HepG2 (cell line): ENCODE measurements at regions not wholly inside any gene's neighbourhood (a gene's known extent, or its start where the extent isn't known, plus 50 kb on each side); places are given as distances from the start of the nearest gene placed in this dataset.
A peak's percentile ranks its signal among the peaks of the same experiment; 100 is the strongest.

Experiments
- ATAC-seq: fragments of 200-7000 bp; cut with Tn5 transposase; 3 replicates; pipeline ENCODE4 v1.9.1; 2020; ENCODE audit warnings: mild to moderate bottlenecking, moderate library complexity
- BruUV-seq: library from RNA; stranded (reverse); fragments of 400-500 nt; replicated peaks from 2 replicates; lab custom pipeline; 2021; lab: Mats Ljungman, UMichigan
- CTCF ChIA-PET: fragments of 300-600 bp; formaldehyde crosslinking; extraction: SDS; loops from one replicate; lab custom pipeline; 2021; ENCODE audit warnings: low total read pairs, inconsistent platforms, low intra/inter-chr PET ratio; lab: Yijun Ruan, JAX
- POLR2A ChIA-PET: fragments of 350-600 bp; sonication (Branson Sonifier 250); formaldehyde crosslinking; loops from one replicate; lab custom pipeline; 2020; ENCODE audit warnings: antibody characterized with exemption, inconsistent platforms; lab: Yijun Ruan, JAX
- DNase-seq: peaks from one replicate; pipeline ENCODE4 v3.0.0-alpha.2; 2015; ENCODE audit warnings: low spot score
- FAIRE-seq: peaks from 3 replicates; lab custom pipeline; 2011; peaks lifted over from hg19 to GRCh38; lab: Jason Lieb, UNC
- H2AFZ ChIP-seq: one replicate; pipeline ENCODE4 v1.6.1; 2011; ENCODE audit warnings: low read length, inconsistent platforms
- H3K27ac ChIP-seq: fragments of 300-600 bp; 3 replicates; pipeline ENCODE4 v1.8.0; 2011; ENCODE audit warnings: mixed run types, mild to moderate bottlenecking, mixed read lengths, low read length, inconsistent platforms; ENCODE audit not compliant: insufficient read depth; ENCODE audit errors: extremely low read length
- H3K27me3 ChIP-seq, 2 experiments: fragments of 200-600 bp in 1 of 2; 2 replicates in 1 of 2; 3 replicates in 1 of 2; pipeline versions ENCODE4 v1.6.0 to v1.8.0; 2011; ENCODE audit warnings: low read length in 2 of 2, mild to moderate bottlenecking in 2 of 2, moderate library complexity in 2 of 2, inconsistent platforms in 1 of 2; ENCODE audit not compliant: insufficient read depth in 2 of 2, control insufficient read depth in 1 of 2
- H3K36me3 ChIP-seq, 2 experiments: fragments of 200-600 bp in 1 of 2; replicated peaks in 1 of 2; 2 replicates in 1 of 2; 3 replicates in 1 of 2; pipeline versions ENCODE4 v1.5.1 to v1.8.0; 2011; ENCODE audit warnings: low read length in 2 of 2, inconsistent platforms in 1 of 2; ENCODE audit not compliant: insufficient read depth in 2 of 2, control insufficient read depth in 1 of 2
- H3K4me1 ChIP-seq: 2 replicates; pipeline ENCODE4 v1.5.1; 2012; ENCODE audit warnings: low read length, inconsistent platforms; ENCODE audit not compliant: insufficient read depth
- H3K4me2 ChIP-seq: 2 replicates; pipeline ENCODE4 v1.6.0; 2011; ENCODE audit warnings: low read depth, low read length, inconsistent platforms
- H3K4me3 ChIP-seq, 3 experiments: fragments of 200-600 bp in 1 of 3; sonication (generic), shearing (Covaris generic) in 1 of 3; replicated peaks in 1 of 3; 2 replicates each; pipeline ENCODE4 v1.5.1; 2011 to 2016; ENCODE audit warnings: low read length in 3 of 3, inconsistent platforms in 2 of 3, low read depth in 2 of 3, mild to moderate bottlenecking in 2 of 3, control low read depth in 1 of 3, mixed read lengths in 1 of 3; ENCODE audit not compliant: insufficient read depth in 1 of 3
- H3K79me2 ChIP-seq: one replicate; pipeline ENCODE4 v1.6.1; 2011; ENCODE audit warnings: low read length, inconsistent platforms; ENCODE audit not compliant: insufficient read depth
- H3K9ac ChIP-seq: 2 replicates; pipeline ENCODE4 v1.6.0; 2011; ENCODE audit warnings: mild to moderate bottlenecking, low read depth, low read length, inconsistent platforms; ENCODE audit not compliant: insufficient read depth
- H3K9me3 ChIP-seq: 2 replicates; pipeline ENCODE4 v1.5.1; 2012; ENCODE audit warnings: mild to moderate bottlenecking, low read length
- H4K20me1 ChIP-seq: 2 replicates; pipeline ENCODE4 v1.6.0; 2011; ENCODE audit warnings: inconsistent platforms, mild to moderate bottlenecking, low read length, moderate library complexity; ENCODE audit not compliant: insufficient read depth
- CBX5 ChIP-seq: sonication (generic); formaldehyde crosslinking; IDR thresholded peaks from 2 replicates; pipeline ENCODE4 v1.4.0; 2020; ENCODE audit warnings: missing genetic modification reagents, borderline replicate concordance
- IRF9 ChIP-seq: sonication (generic); formaldehyde crosslinking; IDR thresholded peaks from 2 replicates; pipeline ENCODE4 v1.8.0; 2022; ENCODE audit warnings: missing genetic modification reagents, mild to moderate bottlenecking, borderline replicate concordance
- MAFF ChIP-seq: IDR thresholded peaks from 2 replicates; pipeline ENCODE4 v1.6.1; 2011; ENCODE audit warnings: low read depth, low read length, improper control_type of control experiment
- MAFK ChIP-seq, 2 experiments: IDR thresholded peaks in 1 of 2; conservative IDR thresholded peaks in 1 of 2; 2 replicates each; pipeline ENCODE4 v1.6.1; 2011; ENCODE audit warnings: improper control_type of control experiment in 2 of 2, low read length in 2 of 2
- NFIC ChIP-seq: IDR thresholded peaks from 2 replicates; pipeline ENCODE4 v1.6.1; 2012; ENCODE audit warnings: mild to moderate bottlenecking, low read length, inconsistent platforms
- RERE ChIP-seq: IDR thresholded peaks from 2 replicates; pipeline ENCODE4 v1.6.1; 2016; ENCODE audit warnings: low read depth, missing genetic modification reagents, missing compliant biosample characterization
- TBX2 ChIP-seq: sonication (generic); formaldehyde crosslinking; IDR thresholded peaks from 2 replicates; pipeline ENCODE4 v1.5.0; 2020; ENCODE audit warnings: missing genetic modification reagents, mild to moderate bottlenecking, borderline replicate concordance
- TEAD3 ChIP-seq: optimal IDR thresholded peaks from 2 replicates; pipeline ENCODE3; 2016; ENCODE audit warnings: borderline replicate concordance
- ZC3H4 ChIP-seq: sonication (generic); formaldehyde crosslinking; IDR thresholded peaks from 2 replicates; pipeline ENCODE4 v1.4.0; 2020; ENCODE audit warnings: missing genetic modification reagents, borderline replicate concordance
- ZNF17 ChIP-seq: sonication (generic); formaldehyde crosslinking; IDR thresholded peaks from 2 replicates; pipeline ENCODE4 v1.5.0; 2020; ENCODE audit warnings: mild to moderate bottlenecking, missing genetic modification reagents
- WGBS: methylation state at CpG from one replicate; pipeline ENCODE4 v1.1.6; 2017; ENCODE audit warnings: low lambda C conversion rate; 5-methylcytosine and 5-hydroxymethylcytosine counted together
- in situ Hi-C: cut with HindIII; loops from 2 replicates; pipeline ENCODE4 v1.10.0; 2017; ENCODE audit warnings: low pct_unique_long_range_greater_than_20kb; ENCODE audit not compliant: extremely low pct_ligation_motif_present
- intact Hi-C: fragments of 100-400 bp; cut with micrococcal nuclease; formaldehyde crosslinking; loops from one replicate; pipeline ENCODE4 v1.10.0; 2022; ENCODE audit not compliant: unreplicated experiment
- TF ChIP-seq, protein P1 (sequence below): sonication (generic); formaldehyde crosslinking; IDR thresholded peaks from 2 replicates; pipeline ENCODE4 v1.8.0; 2022; ENCODE audit warnings: mild to moderate bottlenecking, missing genetic modification reagents

DNA sequence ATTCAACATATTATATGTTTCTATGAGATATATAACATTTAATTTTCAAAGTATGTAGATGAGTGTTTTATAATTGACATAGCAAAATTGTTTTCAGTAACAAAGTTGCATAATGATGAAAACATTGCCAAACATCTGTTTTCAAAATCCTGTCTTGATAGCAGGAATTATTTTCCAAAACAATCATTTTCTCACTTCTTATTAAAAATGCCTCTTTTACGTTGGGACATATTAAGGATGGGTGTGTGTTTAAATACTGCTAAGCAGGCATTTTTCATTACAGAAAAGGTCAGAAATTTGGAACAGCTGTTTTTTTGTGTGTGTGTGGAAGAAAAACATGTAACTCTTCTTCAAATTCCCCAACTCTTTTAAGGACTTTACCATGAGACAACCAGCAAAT is 452.0 kb downstream of the SPRY1 start:
- POLR2A ChIA-PET: no interaction called here
- peaks cover 22% of the 10 kb centered on the region for H3K4me1 ChIP-seq
- no peak for DNase-seq
- intact Hi-C loops: no loop called here
- H3K79me2 ChIP-seq: no peaks in the 10 kb centered on the region
- TF ChIP-seq MAFF (0 out of 2 replicates have a peak, but pooled peaks have one; percentile 35), TBX2 (CRISPR knock-in tag) (no peak), MAFK (conservative IDR thresholded peaks at IDR 0.05 in 1 of 2, IDR thresholded peaks at IDR 0.05 in 1 of 2; ENCODE audit: low read length in 2 of 2) (peak in 1 of 2 experiments; percentile 56; a peak in 3 of 4 replicates), TEAD3 (CRISPR knock-in tag) (no peak)
- TF ChIP-seq, all 625 proteins: peak for 2
- Histone ChIP-seq H3K9ac (no peak overlapping the region), H3K36me3 (no peaks in the 10 kb centered on the region), H2AFZ (no peak overlapping the region), H3K27me3 (no peaks in the 10 kb centered on the region), H3K9me3 (peaks cover 13% of the 10 kb centered on the region), H3K4me2 (no peak overlapping the region), H3K27ac (no peak overlapping the region), H4K20me1 (no peaks in the 10 kb centered on the region), H3K4me3 (no peak overlapping the region)
- 89% methylated on average over 1 of the region's 1 CpG for WGBS
- ATAC-seq (no peak), FAIRE-seq (no peak)
- no TSS peak for BruUV-seq
- in situ Hi-C loops: no loop called here
- CTCF ChIA-PET: no interaction called here

DNA sequence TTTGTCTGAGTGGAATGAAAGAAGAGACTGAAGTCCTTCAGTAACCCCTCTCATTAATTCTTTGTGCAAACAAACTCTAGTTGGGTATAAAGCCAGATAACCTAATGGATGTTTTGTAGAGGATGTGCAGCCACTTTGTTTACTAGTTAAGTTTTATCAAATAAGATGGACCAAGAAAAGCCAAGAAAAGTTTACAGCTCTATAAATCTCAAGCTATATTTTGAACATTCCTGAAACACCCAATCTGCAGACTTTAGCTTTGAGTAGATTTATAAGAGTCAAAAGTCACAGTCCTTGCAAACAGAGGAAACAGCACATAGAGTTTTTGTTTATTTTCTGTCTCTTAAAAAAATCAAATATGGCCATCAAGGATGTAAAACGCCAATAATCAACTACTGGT is 452.9 kb downstream of the SPRY1 start:
- ChIA-PET POLR2A (no interaction called here), CTCF (no interaction called here)
- Histone ChIP-seq H3K4me2 (0 out of 2 replicates have a peak overlapping the region, but pooled peaks have one; percentile 18), H3K27me3 (no peaks in the 10 kb centered on the region), H3K79me2 (no peaks in the 10 kb centered on the region), H4K20me1 (no peaks in the 10 kb centered on the region), H3K9ac (no peak overlapping the region), H3K9me3 (peaks cover 13% of the 10 kb centered on the region), H3K27ac (no peak overlapping the region), H3K36me3 (no peaks in the 10 kb centered on the region), H2AFZ (no peak overlapping the region), H3K4me3 (no peak overlapping the region), H3K4me1 (peaks cover 31% of the 10 kb centered on the region)
- DNase-seq (peak; percentile 42), FAIRE-seq (no peak), ATAC-seq (peak; percentile 34; the same call in 1 of the 3 replicates)
- WGBS: 6% methylated on average over 1 of the region's 1 CpG
- intact Hi-C loops: no loop called here
- in situ Hi-C loops: no loop called here
- no TSS peak for BruUV-seq
- no peak for TF ChIP-seq IRF9 (CRISPR knock-in tag)
- no peak for TF ChIP-seq RERE (CRISPR knock-in tag)
- TF ChIP-seq ZC3H4 (CRISPR knock-in tag): no peak
- TF ChIP-seq, protein P1, sequence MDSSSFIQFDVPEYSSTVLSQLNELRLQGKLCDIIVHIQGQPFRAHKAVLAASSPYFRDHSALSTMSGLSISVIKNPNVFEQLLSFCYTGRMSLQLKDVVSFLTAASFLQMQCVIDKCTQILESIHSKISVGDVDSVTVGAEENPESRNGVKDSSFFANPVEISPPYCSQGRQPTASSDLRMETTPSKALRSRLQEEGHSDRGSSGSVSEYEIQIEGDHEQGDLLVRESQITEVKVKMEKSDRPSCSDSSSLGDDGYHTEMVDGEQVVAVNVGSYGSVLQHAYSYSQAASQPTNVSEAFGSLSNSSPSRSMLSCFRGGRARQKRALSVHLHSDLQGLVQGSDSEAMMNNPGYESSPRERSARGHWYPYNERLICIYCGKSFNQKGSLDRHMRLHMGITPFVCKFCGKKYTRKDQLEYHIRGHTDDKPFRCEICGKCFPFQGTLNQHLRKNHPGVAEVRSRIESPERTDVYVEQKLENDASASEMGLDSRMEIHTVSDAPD (CRISPR knock-in tag): no peak
- no peak for TF ChIP-seq ZNF17 (CRISPR knock-in tag)
- no peak for TF ChIP-seq CBX5 (CRISPR knock-in tag)
- no peak for TF ChIP-seq NFIC
